Stomach (tissue), 4 donors: ENCODE measurements at regions not wholly inside any gene's neighbourhood (a gene's known extent, or its start where the extent isn't known, plus 50 kb on each side); places are given as distances from the start of the nearest gene placed in this dataset.

Experiments
- CTCF ChIP-seq, 7 experiments: fragments of 450-650 bp in 4 of 7; fragments of 200-600 bp in 3 of 7; sonication (generic) in 3 of 7; IDR thresholded peaks; one replicate each; pipeline ENCODE4 v1.5.1; 2016 to 2019; ENCODE audit warnings: antibody characterized with exemption in 7 of 7, control low read depth in 2 of 7, mild to moderate bottlenecking in 1 of 7
- POLR2A ChIP-seq, 4 donors: fragments of 450-650 bp; IDR thresholded peaks; one replicate each; pipeline ENCODE4 v1.6.1; 2016; ENCODE audit warnings: antibody characterized with exemption in 4 of 4, control low read depth in 2 of 4, mild to moderate bottlenecking in 1 of 4, moderate library complexity in 1 of 4

- TF ChIP-seq CTCF (IDR thresholded peaks at IDR 0.05): no peak
- TF ChIP-seq POLR2A (IDR thresholded peaks at IDR 0.05): no peak
Observed at GRCh38 chr3:77939726-77940125, 899.8 kb downstream of the ROBO2 start.
